GM18505 (cell line): ENCODE measurements at regions not wholly inside any gene's neighbourhood (a gene's known extent, or its start where the extent isn't known, plus 50 kb on each side); places are given as distances from the start of the nearest gene placed in this dataset.
"Not testable (repeated sequence)": the region's sequence is repeated elsewhere in the genome, so short reads cannot be mapped to it uniquely, and the experiment has no call there.

Experiments
- ATAC-seq: cut with Tn5 transposase; IDR thresholded peaks from one replicate; pipeline ENCODE4 v1.9.1; 2021; ENCODE audit not compliant: unreplicated experiment
- POLR2A ChIP-seq: IDR thresholded peaks from 4 replicates; pipeline ENCODE4 v1.6.1; 2011; ENCODE audit warnings: borderline replicate concordance; ENCODE audit not compliant: insufficient read depth, insufficient read length; ENCODE audit errors: extremely low read depth

DNA sequence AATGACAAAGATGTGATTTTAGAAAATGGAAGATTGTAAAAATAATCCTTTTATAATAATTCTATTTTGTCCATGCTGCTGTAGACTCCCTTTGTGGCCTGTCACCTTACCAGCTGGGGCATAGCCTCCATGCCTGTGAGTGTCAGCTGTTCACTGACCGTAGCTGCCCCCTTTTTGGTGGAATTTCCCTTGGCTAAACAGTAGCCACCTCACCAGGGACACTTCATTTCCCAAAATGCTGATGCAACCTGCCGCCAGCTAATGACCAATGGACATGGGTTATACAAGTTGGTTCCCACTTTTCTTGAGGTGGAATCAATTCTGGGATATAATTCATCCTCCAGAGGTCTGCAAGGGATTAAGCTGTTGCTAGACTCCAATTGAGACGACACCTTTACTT, 368.4 kb downstream of the PRDM5 start:
- TF ChIP-seq POLR2A, result no peak
- ATAC-seq, result no peak

GRCh38 chr4:120550624-120551220, 371.8 kb downstream of the PRDM5 start:
- not testable (repeated sequence) for ATAC-seq

DNA sequence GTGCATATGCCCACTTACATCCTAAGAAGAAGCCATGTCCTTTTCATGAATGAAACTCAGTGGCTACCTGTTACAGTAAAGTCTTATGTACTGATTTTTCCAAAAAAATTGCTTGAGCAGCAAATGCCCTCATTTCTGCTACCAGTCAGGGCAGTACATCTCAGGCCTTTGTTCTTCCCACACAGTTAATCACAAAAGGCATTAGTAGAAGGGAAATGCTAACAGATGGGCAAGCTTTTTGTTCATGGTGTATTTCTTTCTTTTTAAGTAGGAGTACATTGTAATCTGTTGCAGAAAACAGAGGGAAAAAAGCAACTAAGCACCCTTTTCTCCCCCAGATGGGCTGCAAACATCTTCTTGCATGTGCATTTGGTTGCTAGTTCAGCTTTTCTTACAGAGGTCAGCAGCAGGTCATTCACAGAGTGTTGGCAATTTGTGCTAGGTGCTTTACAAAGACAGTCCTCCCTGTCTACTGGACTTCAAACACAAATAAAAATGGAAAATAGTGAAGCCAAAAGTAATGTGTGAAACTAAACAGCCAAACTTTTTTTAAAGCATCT, 373.4 kb downstream of the PRDM5 start:
- no peak for TF ChIP-seq POLR2A
- ATAC-seq, result no peak

- no peak for ATAC-seq
- no peak for TF ChIP-seq POLR2A
These were observed 377.1 kb downstream of the PRDM5 start for GRCh38 chr4:120545391-120545790.

DNA sequence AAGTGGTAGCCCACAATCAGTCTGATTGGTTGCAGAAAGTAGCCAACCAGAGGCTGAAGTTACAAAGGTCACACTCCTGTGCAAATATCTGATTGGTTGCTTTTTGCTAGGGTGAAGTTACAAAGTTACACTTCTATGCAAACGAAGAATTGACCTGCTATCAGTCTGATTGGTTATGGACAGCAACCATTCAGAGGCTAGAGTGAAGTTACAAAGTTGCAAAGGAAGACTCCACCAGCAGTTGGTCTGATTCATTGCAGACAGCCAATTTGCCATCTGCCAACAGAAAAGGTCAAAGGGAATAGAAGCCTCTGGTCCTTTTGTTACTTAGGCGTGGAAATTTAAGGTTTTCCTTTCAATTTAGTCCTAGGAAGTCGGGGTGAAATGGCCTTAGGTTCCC, 377.7 kb downstream of the PRDM5 start:
- no peak for TF ChIP-seq POLR2A
- ATAC-seq, result no peak

DNA sequence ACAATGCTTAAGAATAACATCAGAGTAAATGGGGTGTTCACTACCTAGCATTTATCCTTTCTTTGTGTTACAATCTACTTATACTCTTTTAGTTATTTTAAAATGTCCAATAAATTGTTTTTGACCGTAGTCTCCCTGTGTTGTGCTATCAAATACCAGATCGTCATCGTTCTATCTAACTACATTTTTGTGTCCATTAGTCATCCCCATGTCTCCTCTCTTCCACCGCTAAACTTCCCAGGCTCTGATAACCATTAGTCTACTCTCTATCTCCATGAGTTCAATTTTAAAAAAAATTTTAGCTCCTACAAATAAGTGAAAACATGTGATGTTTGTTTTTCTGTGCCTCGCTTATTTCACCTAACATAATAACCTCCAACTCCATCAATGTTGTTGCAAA, 381.9 kb downstream of the PRDM5 start:
- no peak for TF ChIP-seq POLR2A
- ATAC-seq, result no peak

- no peak for TF ChIP-seq POLR2A
- ATAC-seq, result no peak
These were observed 385.6 kb downstream of the PRDM5 start for GRCh38 chr4:120536884-120537283.

- no peak for TF ChIP-seq POLR2A
- ATAC-seq, result no peak
These were observed 394.1 kb downstream of the PRDM5 start for GRCh38 chr4:120528428-120528827.

DNA sequence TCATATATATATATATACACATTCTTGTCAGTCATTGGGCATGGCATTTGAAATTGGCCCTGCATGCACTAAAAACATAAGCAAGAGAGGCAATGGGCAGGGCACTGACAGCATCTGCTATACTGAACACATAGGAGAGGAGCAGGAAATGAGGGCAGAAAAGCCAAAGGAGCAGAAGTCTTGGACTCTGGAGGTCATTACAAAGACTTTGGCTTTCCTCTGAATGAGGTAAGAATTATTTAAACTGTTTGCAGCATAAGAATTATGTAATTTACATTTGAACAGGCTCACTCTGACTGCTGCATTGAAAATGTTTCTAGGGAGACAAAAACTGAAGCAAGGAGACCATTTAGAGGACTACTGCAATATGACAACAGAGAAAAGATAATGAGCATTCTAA, 396.5 kb downstream of the PRDM5 start:
- no peak for TF ChIP-seq POLR2A
- no peak for ATAC-seq

GRCh38 chr4:120525106-120525505, 397.4 kb downstream of the PRDM5 start:
- no peak for TF ChIP-seq POLR2A

DNA sequence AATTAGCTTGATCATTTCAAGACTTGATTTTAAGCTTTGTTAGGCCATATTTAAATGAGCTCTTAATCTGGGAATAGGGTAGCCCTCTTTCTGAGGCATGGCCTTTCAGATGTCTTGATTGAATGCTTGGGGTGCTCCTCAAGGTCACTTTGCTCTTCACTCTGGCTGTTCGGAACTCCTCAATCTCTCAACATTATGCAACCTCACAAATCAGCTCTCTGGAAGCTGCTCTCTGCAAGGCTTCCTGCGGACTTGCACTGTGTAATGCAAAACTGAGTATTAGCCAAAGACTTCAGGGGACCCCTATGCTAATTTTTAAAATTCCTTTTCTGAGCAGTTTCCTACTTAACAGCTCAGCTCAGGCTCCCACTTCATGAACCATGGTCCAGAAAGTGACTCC, 398.3 kb downstream of the PRDM5 start:
- ATAC-seq, result no peak
- TF ChIP-seq POLR2A, result no peak

More at GRCh38 chr4:120525106-120525505, 397.4 kb downstream of the PRDM5 start:
- no peak for ATAC-seq

- no peak for TF ChIP-seq POLR2A
- no peak for ATAC-seq
These were observed 401.8 kb downstream of the PRDM5 start for GRCh38 chr4:120520761-120521160.

DNA sequence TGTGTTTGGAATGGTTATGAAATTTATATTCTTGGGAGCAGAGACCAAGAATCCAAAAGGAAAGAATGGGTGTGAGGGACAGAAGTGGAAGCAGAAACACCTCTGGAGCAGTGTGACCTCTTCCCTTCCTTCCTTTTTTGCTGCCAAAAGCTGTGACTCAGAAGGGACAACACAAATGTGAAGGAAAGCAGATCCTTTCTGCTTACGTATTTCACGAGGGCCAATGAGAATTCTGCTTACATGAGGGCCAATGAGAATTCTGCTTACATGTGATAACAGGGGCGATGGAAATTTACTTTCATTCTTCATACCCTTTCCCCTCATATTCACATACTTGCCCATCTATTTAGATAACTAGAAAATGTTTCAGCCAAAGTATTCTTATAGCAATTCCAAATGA, 404.6 kb downstream of the PRDM5 start:
- no peak for ATAC-seq
- no peak for TF ChIP-seq POLR2A

- ATAC-seq, result no peak
- no peak for TF ChIP-seq POLR2A
These were observed 412.8 kb downstream of the PRDM5 start for GRCh38 chr4:120509719-120510118.

- no peak for ATAC-seq
These were observed 413.3 kb downstream of the PRDM5 start for GRCh38 chr4:120509222-120509621.

More at GRCh38 chr4:120509222-120509621, 413.3 kb downstream of the PRDM5 start:
- no peak for TF ChIP-seq POLR2A
